Islet of Langerhans (tissue), 1 donor: ENCODE measurements at regions not wholly inside any gene's neighbourhood (a gene's known extent, or its start where the extent isn't known, plus 50 kb on each side); places are given as distances from the start of the nearest gene placed in this dataset.
"Not testable (repeated sequence)": the region's sequence is repeated elsewhere in the genome, so short reads cannot be mapped to it uniquely, and the experiment has no call there.

Experiments used
- FAIRE-seq: peaks from one replicate; lab custom pipeline; 2011; peaks lifted over from hg19 to GRCh38; lab: Jason Lieb, UNC

GRCh38 chr3:177457204-177457603 is 259.9 kb upstream of the TBL1XR1 start:
- not testable (repeated sequence) for FAIRE-seq

- no peak for FAIRE-seq
These were observed 262.1 kb upstream of the TBL1XR1 start for GRCh38 chr3:177459401-177459800.

- peak; percentile 43 for FAIRE-seq
These were observed 262.8 kb upstream of the TBL1XR1 start for GRCh38 chr3:177460047-177460446.

GRCh38 chr3:177461765-177462164 is 264.5 kb upstream of the TBL1XR1 start:
- FAIRE-seq, result no peak

GRCh38 chr3:177463341-177463740 is 266.1 kb upstream of the TBL1XR1 start:
- FAIRE-seq, result not testable (repeated sequence)

- FAIRE-seq, result no peak
These were observed 266.6 kb upstream of the TBL1XR1 start for GRCh38 chr3:177463863-177464262.

- FAIRE-seq, result no peak
These were observed 267.3 kb upstream of the TBL1XR1 start for GRCh38 chr3:177464392-177465256.

GRCh38 chr3:177465257-177465642 is 268.0 kb upstream of the TBL1XR1 start:
- FAIRE-seq, result no peak

- no peak for FAIRE-seq
These were observed 268.8 kb upstream of the TBL1XR1 start for GRCh38 chr3:177466074-177466473.

- not testable (repeated sequence) for FAIRE-seq
These were observed 269.3 kb upstream of the TBL1XR1 start for GRCh38 chr3:177466622-177467021.

GRCh38 chr3:177467247-177467985 is 270.1 kb upstream of the TBL1XR1 start:
- no peak for FAIRE-seq

- no peak for FAIRE-seq
These were observed 271.0 kb upstream of the TBL1XR1 start for GRCh38 chr3:177468331-177468730.

GRCh38 chr3:177468816-177469215 is 271.5 kb upstream of the TBL1XR1 start:
- peak; percentile 36 for FAIRE-seq

- no peak for FAIRE-seq
These were observed 271.9 kb upstream of the TBL1XR1 start for GRCh38 chr3:177469216-177469615.

- no peak for FAIRE-seq
These were observed 273.1 kb upstream of the TBL1XR1 start for GRCh38 chr3:177470197-177470941.

- FAIRE-seq, result no peak
These were observed 274.6 kb upstream of the TBL1XR1 start for GRCh38 chr3:177471733-177472480.

GRCh38 chr3:177473184-177473583 is 275.9 kb upstream of the TBL1XR1 start:
- FAIRE-seq, result no peak

- no peak for FAIRE-seq
These were observed 276.6 kb upstream of the TBL1XR1 start for GRCh38 chr3:177473903-177474302.

GRCh38 chr3:177474652-177475355 is 277.5 kb upstream of the TBL1XR1 start:
- no peak for FAIRE-seq

- FAIRE-seq, result no peak
These were observed 278.0 kb upstream of the TBL1XR1 start for GRCh38 chr3:177475356-177475665.

- no peak for FAIRE-seq
These were observed 279.2 kb upstream of the TBL1XR1 start for GRCh38 chr3:177476495-177476894.
